ENCODE measurements at regions not wholly inside any gene's neighbourhood (a gene's known extent, or its start where the extent isn't known, plus 50 kb on each side); places are given as distances from the start of the nearest gene placed in this dataset.

DNA sequence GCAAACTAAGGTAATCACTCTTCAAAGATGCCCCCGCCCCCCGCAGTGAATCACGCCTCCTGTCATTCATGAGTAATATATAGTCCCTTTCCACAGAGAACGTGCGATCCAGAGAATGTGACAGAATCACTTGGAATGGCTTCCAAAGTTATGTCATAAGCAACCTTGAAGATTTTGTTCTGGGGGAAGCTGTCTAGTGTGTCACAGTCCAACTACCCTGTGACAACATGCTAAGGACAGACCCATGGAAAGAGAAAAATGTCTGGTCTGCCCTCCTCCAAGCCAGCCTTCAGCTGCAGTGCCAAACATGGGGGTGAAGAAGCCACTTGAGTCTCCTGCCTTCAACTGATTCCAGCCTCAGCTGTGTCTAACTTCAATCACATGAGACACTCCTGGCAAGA lies 259.1 kb downstream of the SS18 start:
- TF ChIP-seq, protein P1, sequence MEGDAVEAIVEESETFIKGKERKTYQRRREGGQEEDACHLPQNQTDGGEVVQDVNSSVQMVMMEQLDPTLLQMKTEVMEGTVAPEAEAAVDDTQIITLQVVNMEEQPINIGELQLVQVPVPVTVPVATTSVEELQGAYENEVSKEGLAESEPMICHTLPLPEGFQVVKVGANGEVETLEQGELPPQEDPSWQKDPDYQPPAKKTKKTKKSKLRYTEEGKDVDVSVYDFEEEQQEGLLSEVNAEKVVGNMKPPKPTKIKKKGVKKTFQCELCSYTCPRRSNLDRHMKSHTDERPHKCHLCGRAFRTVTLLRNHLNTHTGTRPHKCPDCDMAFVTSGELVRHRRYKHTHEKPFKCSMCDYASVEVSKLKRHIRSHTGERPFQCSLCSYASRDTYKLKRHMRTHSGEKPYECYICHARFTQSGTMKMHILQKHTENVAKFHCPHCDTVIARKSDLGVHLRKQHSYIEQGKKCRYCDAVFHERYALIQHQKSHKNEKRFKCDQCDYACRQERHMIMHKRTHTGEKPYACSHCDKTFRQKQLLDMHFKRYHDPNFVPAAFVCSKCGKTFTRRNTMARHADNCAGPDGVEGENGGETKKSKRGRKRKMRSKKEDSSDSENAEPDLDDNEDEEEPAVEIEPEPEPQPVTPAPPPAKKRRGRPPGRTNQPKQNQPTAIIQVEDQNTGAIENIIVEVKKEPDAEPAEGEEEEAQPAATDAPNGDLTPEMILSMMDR (IDR thresholded peaks at IDR 0.05), result no peak
- H3K27me3 Mint-ChIP-seq (ENCODE audit: insufficient read depth), result peaks cover 2% of the 10 kb centered on the region; the same call in 1 of the 2 replicates

GRCh38 chr18:25830787-25831186 lies 259.6 kb downstream of the SS18 start:
- H3K36me3 Mint-ChIP-seq (ENCODE audit: low read depth), result no peaks in the 10 kb centered on the region
- peak overlapping the region; percentile 60 for H3K27ac Mint-ChIP-seq
- TF ChIP-seq, protein P1 (IDR thresholded peaks at IDR 0.05), result no peak
- H3K4me1 Mint-ChIP-seq (ENCODE audit: low read depth), result peaks cover 32% of the 10 kb centered on the region
- H3K9me3 Mint-ChIP-seq, result no peaks in the 10 kb centered on the region
- H3K27me3 Mint-ChIP-seq (ENCODE audit: insufficient read depth), result peaks cover 2% of the 10 kb centered on the region; the same call in 1 of the 2 replicates
- DNase-seq, result peak; percentile 80
- no peak overlapping the region for H3K4me3 Mint-ChIP-seq

More for the DNA sequence above, 259.1 kb downstream of the SS18 start:
- H3K4me3 Mint-ChIP-seq, result no peak overlapping the region
- H3K36me3 Mint-ChIP-seq (ENCODE audit: low read depth), result no peaks in the 10 kb centered on the region
- DNase-seq, result no peak
- H3K27ac Mint-ChIP-seq, result no peak overlapping the region; the same call in 1 of the 2 replicates
- no peaks in the 10 kb centered on the region for H3K9me3 Mint-ChIP-seq
- H3K4me1 Mint-ChIP-seq (ENCODE audit: low read depth), result peaks cover 32% of the 10 kb centered on the region

DNA sequence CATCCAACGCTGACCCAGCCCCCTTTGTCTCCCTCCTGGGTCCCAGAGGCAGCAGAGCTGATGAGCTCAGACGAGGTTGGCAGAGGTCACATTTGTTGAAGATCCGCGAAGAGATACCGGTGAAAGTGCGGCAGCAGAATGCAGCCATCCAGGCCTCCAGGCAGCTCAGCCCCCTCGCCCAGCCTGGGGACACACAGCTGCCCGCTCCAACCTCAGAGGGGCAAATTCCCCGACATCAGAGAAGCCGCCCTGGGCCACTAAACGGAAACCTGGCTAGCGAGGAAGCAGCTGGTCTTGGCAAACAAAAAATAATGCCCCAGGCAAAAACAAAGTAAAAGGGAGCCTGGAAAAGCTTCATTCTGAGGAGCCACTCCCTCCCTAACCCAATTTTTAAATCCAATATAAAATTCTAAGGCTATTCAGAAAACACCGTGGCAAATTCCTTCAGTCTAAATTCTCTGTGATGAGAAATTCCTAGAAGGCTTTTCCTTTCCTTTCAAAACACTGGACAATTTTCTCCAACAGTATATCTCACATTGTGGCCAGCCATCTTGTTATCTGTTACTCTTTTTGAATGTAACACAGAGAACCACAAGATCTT lies 262.4 kb downstream of the SS18 start:
- H3K9me3 Mint-ChIP-seq, result no peaks in the 10 kb centered on the region
- peak overlapping the region; percentile 64 for H3K27ac Mint-ChIP-seq
- H3K27me3 Mint-ChIP-seq (ENCODE audit: insufficient read depth), result peaks cover 2% of the 10 kb centered on the region; the same call in 1 of the 2 replicates
- peak; percentile 25 for DNase-seq
- H3K36me3 Mint-ChIP-seq (ENCODE audit: low read depth), result no peaks in the 10 kb centered on the region
- peaks cover 32% of the 10 kb centered on the region for H3K4me1 Mint-ChIP-seq (ENCODE audit: low read depth)
- TF ChIP-seq, protein P1 (IDR thresholded peaks at IDR 0.05), result no peak
- H3K4me3 Mint-ChIP-seq, result peak overlapping the region; percentile 76

DNA sequence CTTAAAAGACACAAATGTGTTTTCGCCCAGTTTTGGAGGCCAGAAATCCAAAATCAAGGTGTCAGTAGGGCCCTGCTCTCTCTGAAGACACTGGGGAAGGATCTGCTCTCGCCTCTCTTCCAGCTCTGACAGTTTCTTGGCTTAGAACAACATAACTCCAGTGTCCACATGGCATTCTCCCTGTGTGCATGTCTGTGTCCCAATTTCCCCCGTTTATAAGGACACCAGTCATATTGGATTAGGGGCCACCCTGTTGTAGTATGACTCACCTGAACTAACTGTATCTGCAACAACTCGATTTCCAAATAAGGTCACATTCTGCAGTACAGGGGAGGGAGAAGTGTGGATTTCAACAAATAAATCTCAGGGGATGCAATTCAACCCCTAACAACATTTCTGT lies 263.2 kb downstream of the SS18 start:
- H3K9me3 Mint-ChIP-seq, result no peaks in the 10 kb centered on the region
- peaks cover 32% of the 10 kb centered on the region for H3K4me1 Mint-ChIP-seq (ENCODE audit: low read depth)
- H3K27me3 Mint-ChIP-seq (ENCODE audit: insufficient read depth), result no peaks in the 10 kb centered on the region; the same call in 1 of the 2 replicates
- no peak overlapping the region for H3K27ac Mint-ChIP-seq
- no peak for DNase-seq
- no peak overlapping the region; the same call in 1 of the 2 replicates for H3K4me3 Mint-ChIP-seq
- H3K36me3 Mint-ChIP-seq (ENCODE audit: low read depth), result no peaks in the 10 kb centered on the region
- TF ChIP-seq, protein P1 (IDR thresholded peaks at IDR 0.05), result no peak

- H3K27ac Mint-ChIP-seq, result no peak overlapping the region
- no peaks in the 10 kb centered on the region; the same call in 1 of the 2 replicates for H3K27me3 Mint-ChIP-seq (ENCODE audit: insufficient read depth)
- peaks cover 31% of the 10 kb centered on the region for H3K4me1 Mint-ChIP-seq (ENCODE audit: low read depth)
- H3K36me3 Mint-ChIP-seq (ENCODE audit: low read depth), result no peaks in the 10 kb centered on the region
- H3K4me3 Mint-ChIP-seq, result no peak overlapping the region
- TF ChIP-seq, protein P1 (IDR thresholded peaks at IDR 0.05), result no peak
- H3K9me3 Mint-ChIP-seq, result no peaks in the 10 kb centered on the region
- DNase-seq, result no peak
These were observed 263.6 kb downstream of the SS18 start for GRCh38 chr18:25826823-25827222.
